PC-3 (cell line): ENCODE measurements at regions not wholly inside any gene's neighbourhood (a gene's known extent, or its start where the extent isn't known, plus 50 kb on each side); places are given as distances from the start of the nearest gene placed in this dataset.

Experiments
- CTCF ChIP-seq: fragments of 300-600 bp; sonication (generic); conservative IDR thresholded peaks from 2 replicates; pipeline ENCODE4 v1.5.1; 2017; ENCODE audit warnings: antibody characterized with exemption, low read depth, mild to moderate bottlenecking, low read length
- EZH2 ChIP-seq: fragments of 300-600 bp; sonication (generic); IDR thresholded peaks from one replicate; pipeline ENCODE4 v1.6.1; 2017; ENCODE audit warnings: antibody characterized with exemption, mild to moderate bottlenecking, low read length; ENCODE audit not compliant: unreplicated experiment
- EZH2phosphoT487 ChIP-seq: fragments of 300-600 bp; sonication (generic); IDR thresholded peaks from 2 replicates; pipeline ENCODE4 v1.6.1; 2018; ENCODE audit warnings: mild to moderate bottlenecking, antibody characterized with exemption, low read length, borderline replicate concordance

GRCh38 chr6:56819604-56820003, 135.3 kb upstream of the BEND6 start:
- TF ChIP-seq CTCF: no peak
- TF ChIP-seq EZH2: no peak
- no peak for TF ChIP-seq EZH2phosphoT487
